ENCODE measurements at regions not wholly inside any gene's neighbourhood (a gene's known extent, or its start where the extent isn't known, plus 50 kb on each side); places are given as distances from the start of the nearest gene placed in this dataset.
"Not testable (repeated sequence)": the region's sequence is repeated elsewhere in the genome, so short reads cannot be mapped to it uniquely, and the experiment has no call there.

- no peak for DNase-seq
Measured at GRCh38 chr13:62799038-62799535, 1383.4 kb upstream of the PCDH20 start.

- DNase-seq = no peak
Measured at GRCh38 chr13:62793850-62794249, 1378.2 kb upstream of the PCDH20 start.

- no peak for DNase-seq
Measured at GRCh38 chr13:62781866-62782265, 1366.2 kb upstream of the PCDH20 start.

GRCh38 chr13:62779161-62779560 lies 1363.5 kb upstream of the PCDH20 start:
- DNase-seq = no peak

- no peak for DNase-seq
Measured at GRCh38 chr13:62767473-62767872, 1351.8 kb upstream of the PCDH20 start.

GRCh38 chr13:62760724-62761123 lies 1345.1 kb upstream of the PCDH20 start:
- no peak for DNase-seq

GRCh38 chr13:62747629-62748028 lies 1332.0 kb upstream of the PCDH20 start:
- no peak for DNase-seq

GRCh38 chr13:62747152-62747551 lies 1331.5 kb upstream of the PCDH20 start:
- no peak for DNase-seq

- not testable (repeated sequence) for DNase-seq
Measured at GRCh38 chr13:62729746-62730145, 1314.1 kb upstream of the PCDH20 start.

GRCh38 chr13:62721893-62722292 lies 1306.2 kb upstream of the PCDH20 start:
- DNase-seq = no peak

GRCh38 chr13:62711948-62712347 lies 1296.3 kb upstream of the PCDH20 start:
- DNase-seq = not testable (repeated sequence)

- no peak for DNase-seq
Measured at GRCh38 chr13:62710787-62711186, 1295.1 kb upstream of the PCDH20 start.

- no peak for DNase-seq
Measured at GRCh38 chr13:62706048-62706447, 1290.4 kb upstream of the PCDH20 start.

- no peak for DNase-seq
Measured at GRCh38 chr13:62704875-62705274, 1289.2 kb upstream of the PCDH20 start.

GRCh38 chr13:62702502-62702901 lies 1286.9 kb upstream of the PCDH20 start:
- DNase-seq = no peak

- no peak for DNase-seq
Measured at GRCh38 chr13:62697701-62698100, 1282.1 kb upstream of the PCDH20 start.

- DNase-seq = no peak
Measured at GRCh38 chr13:62696490-62696889, 1280.8 kb upstream of the PCDH20 start.

- no peak for DNase-seq
Measured at GRCh38 chr13:62687732-62688131, 1272.1 kb upstream of the PCDH20 start.

GRCh38 chr13:62684359-62684758 lies 1268.7 kb upstream of the PCDH20 start:
- DNase-seq = no peak

GRCh38 chr13:62682788-62683187 lies 1267.1 kb upstream of the PCDH20 start:
- no peak for DNase-seq

- DNase-seq = no peak
Measured at GRCh38 chr13:62678039-62678438, 1262.4 kb upstream of the PCDH20 start.

- DNase-seq = no peak
Measured at GRCh38 chr13:62663767-62664166, 1248.1 kb upstream of the PCDH20 start.

GRCh38 chr13:62659365-62659764 lies 1243.7 kb upstream of the PCDH20 start:
- no peak for DNase-seq

- no peak for DNase-seq
Measured at GRCh38 chr13:62653371-62653770, 1237.7 kb upstream of the PCDH20 start.

GRCh38 chr13:62643799-62644524 lies 1228.3 kb upstream of the PCDH20 start:
- no peak for DNase-seq

Measured in bone marrow (tissue), 2 donors.